ENCODE measurements at regions not wholly inside any gene's neighbourhood (a gene's known extent, or its start where the extent isn't known, plus 50 kb on each side); places are given as distances from the start of the nearest gene placed in this dataset.

DNA sequence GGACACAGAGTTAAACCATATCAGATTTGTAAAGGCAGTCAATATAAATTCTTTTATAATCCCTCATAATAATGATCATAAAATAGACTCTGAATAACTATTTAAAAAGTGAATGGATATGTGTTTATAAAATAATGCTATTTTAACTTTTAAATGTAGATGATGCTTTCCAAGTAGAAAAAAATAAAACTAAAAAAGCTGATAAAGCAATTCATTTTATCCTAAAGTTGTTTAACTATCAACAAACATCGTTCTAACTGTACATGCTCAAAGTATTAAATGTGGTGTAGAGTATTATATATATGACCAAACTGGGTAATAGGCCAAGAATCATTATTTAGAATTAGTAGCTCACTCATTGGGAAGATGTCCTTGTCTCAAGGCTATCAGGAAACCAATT, 248.3 kb upstream of the CLEC14A start:
- H3K9me3 Mint-ChIP-seq = peaks cover 2 to 4% of the 10 kb centered on the region in 2 donors
- no peak for ATAC-seq
- no peaks in the 10 kb centered on the region for H3K36me3 Mint-ChIP-seq
- DNase-seq (ENCODE audit: low spot score in 2 of 2) = no peak
- no peak overlapping the region for H3K27ac Mint-ChIP-seq

DNA sequence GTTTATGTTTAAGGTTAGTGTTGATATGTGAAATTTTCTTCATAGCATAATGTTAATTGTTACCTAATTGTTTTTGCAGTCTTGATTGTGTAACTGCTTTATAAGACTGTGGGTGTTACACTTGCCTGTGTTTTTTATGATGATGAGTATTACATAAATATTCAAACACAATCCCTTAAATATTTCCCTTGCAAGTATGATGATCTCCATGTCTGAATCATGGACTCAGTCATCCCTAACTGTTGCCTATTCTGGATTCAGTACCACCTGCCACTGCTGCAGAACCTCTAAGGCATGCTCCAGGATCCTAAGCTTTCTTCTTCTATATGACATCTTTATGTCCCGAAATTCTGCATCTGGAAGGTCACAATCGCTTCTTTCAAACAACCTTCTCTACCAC, 246.3 kb upstream of the CLEC14A start:
- Mint-ChIP-seq H3K36me3 (no peaks in the 10 kb centered on the region), H3K27ac (no peak overlapping the region), H3K9me3 (peaks cover 0 to 3% of the 10 kb centered on the region in 2 donors)
- DNase-seq (ENCODE audit: low spot score in 2 of 2) (no peak), ATAC-seq (no peak)

DNA sequence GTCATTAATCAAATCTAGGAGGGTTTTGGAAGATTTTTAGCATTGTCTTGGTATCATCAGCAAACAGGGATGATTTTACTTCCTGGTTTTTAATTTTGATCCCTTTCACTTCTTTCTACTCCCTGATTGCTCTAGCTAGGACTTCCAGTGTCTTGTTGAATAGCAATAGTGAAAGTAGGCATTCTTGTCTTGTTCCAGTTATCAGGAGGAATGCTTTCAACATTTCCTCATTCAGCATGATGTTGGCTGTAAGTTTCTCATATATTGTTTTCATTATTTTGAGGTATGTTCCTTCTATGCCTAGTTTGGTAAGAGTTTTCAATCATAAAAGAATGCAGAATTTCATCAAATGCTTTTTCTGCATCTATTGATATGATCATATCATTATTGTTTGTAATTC, 244.2 kb upstream of the CLEC14A start:
- no peak for ATAC-seq

DNA sequence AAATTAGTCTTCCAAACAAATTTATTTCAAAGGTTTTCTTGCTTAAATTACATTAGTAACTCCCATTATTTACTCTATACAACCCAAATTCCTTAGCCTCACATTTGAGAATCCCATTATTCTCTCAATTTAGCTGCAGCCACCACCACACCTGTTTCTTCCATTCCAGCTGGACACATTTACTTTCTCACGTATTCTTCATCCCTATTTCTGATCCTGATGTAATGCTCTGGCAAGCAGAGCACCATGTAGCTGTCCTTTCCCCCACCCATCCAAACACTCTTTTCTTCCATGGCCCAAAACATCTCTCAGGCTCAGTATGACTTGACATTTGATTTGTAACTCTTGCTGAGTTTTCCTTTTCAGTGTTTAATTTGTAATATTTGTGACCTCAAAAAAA, 240.2 kb upstream of the CLEC14A start:
- Mint-ChIP-seq H3K9me3 (peaks cover 4% of the 10 kb centered on the region in 2 donors), H3K27ac (no peak overlapping the region), H3K36me3 (no peaks in the 10 kb centered on the region)
- DNase-seq (ENCODE audit: low spot score in 2 of 2) (no peak), ATAC-seq (no peak)

More for the DNA sequence above, 244.2 kb upstream of the CLEC14A start:
- DNase-seq (ENCODE audit: low spot score in 2 of 2) = no peak
- H3K27ac Mint-ChIP-seq = no peak overlapping the region
- no peaks in the 10 kb centered on the region for H3K36me3 Mint-ChIP-seq
- peaks cover 3 to 4% of the 10 kb centered on the region in 2 donors for H3K9me3 Mint-ChIP-seq

DNA sequence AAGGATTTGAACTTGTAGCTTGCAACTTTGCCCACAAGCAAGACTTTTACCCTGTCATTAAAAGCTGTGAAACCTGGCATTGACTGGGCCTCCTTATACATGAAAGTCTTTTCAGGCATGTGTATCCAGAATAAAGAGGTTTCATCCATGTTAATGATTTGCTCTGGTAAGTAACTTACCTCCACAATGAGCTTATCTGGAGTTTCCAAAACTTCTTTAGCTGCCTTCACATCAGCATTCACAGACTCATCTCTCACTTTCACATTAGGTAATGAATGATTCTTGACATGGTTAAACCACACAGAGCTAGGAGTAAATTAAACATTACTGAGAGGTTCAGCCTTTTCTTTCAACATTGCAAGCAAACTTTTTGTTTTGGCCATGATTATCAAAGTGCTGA, 234.4 kb upstream of the CLEC14A start:
- Mint-ChIP-seq H3K27ac (no peak overlapping the region), H3K36me3 (no peaks in the 10 kb centered on the region), H3K9me3 (peaks cover 0 to 4% of the 10 kb centered on the region in 2 donors)
- DNase-seq (ENCODE audit: low spot score in 2 of 2) = no peak
- no peak for ATAC-seq

DNA sequence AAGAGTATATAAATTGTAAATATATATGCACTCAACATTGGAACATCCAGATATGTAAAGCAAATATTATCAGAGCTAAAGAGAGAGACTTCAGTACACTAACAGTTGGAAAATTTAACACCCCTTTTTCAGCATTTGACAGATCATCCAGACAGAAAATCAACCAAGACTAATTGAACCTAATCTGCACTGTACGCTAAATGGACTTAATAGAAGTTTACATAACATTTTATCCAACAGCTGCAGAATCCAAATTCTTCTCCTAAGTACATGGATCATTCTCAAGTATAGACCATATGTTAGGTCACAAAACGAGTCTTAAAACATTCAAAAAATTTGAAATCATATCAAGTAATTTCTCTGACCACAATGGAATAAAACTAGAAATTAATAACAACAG, 229.1 kb upstream of the CLEC14A start:
- Mint-ChIP-seq H3K36me3 (no peaks in the 10 kb centered on the region), H3K27ac (no peak overlapping the region), H3K9me3 (peaks cover 0 to 4% of the 10 kb centered on the region in 2 donors)
- DNase-seq (ENCODE audit: low spot score in 2 of 2) = no peak
- ATAC-seq = no peak

DNA sequence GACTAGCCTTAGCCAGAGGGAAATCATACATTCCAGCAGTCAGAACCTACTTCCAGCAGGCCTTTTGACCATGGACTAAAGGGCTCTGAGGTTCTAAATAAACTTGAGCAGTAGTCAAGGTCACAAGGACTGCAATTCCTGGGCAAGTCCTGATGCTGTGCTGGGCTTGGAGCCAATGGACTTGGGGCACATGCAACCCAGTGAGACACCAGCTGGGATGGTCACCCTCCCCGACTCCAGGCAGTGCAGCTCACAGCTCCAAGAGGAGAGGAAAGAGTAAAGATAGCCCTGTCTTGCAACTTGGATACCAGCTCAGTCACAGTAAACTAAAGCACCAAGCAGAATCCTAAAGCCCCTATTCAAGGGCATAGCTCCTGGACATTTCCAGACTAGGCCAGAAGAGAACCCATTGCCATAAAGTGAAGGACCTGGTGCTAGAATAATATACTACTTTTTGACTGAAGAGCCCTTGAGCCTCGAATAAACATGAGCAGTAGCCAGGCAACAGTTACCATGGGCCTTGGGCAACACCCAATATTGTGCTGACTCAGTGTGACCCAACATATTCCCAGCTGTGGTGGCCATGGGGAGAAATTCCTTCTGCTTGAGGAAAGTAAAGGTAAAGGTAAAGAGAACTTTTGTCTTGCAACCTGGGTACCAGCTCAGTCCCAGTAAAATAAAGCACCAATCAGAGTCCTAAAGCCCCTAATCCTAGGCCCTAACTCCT, 226.2 kb upstream of the CLEC14A start:
- Mint-ChIP-seq H3K36me3 (peaks cover 3 to 13% of the 10 kb centered on the region in 2 donors), H3K27ac (no peak overlapping the region), H3K9me3 (peaks cover 10 to 13% of the 10 kb centered on the region in 2 donors)
- no peak for DNase-seq (ENCODE audit: low spot score in 2 of 2)
- ATAC-seq = no peak

DNA sequence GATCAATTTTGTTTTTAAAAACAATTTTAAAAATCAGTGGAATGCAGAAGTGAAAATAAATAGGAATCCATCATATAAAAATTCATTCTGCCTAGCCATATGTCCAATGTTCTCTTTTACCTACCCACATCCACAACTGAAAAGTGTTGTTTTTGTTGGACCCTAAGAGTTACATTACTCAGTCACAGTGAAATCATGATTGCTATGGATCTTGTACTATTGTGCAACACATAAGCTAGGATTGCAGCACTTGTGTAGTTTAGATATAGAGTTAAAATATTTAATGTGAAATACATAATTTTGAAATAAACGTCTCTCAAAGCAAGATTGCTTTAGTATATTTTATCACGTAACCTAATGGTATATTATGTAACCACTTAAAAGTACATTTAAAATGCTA, 213.3 kb upstream of the CLEC14A start:
- ATAC-seq = no peak
- H3K36me3 Mint-ChIP-seq = no peaks in the 10 kb centered on the region
- peaks cover 11 to 12% of the 10 kb centered on the region in 2 donors for H3K9me3 Mint-ChIP-seq
- no peak for DNase-seq (ENCODE audit: low spot score in 2 of 2)
- H3K27ac Mint-ChIP-seq = no peak overlapping the region

DNA sequence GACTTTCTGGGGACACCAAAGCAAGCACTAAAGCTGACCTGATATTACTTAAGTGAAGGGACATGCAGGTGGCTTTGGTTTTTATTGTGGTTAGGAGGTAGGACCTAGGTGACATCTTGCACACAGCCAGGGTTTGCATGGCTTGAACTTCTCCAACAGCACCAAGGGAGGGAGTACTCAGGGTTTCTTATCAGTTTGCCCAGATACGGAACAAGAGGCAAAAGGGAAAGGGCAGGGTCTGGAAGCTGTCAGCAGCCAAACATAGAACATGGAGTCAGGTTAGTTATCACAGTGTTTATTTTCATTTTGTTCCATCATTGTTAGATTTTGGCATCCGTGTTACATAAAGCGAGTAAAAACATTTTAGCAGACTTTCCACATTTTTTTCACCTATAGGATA, 186.3 kb upstream of the CLEC14A start:
- H3K9me3 Mint-ChIP-seq = peaks cover 14 to 22% of the 10 kb centered on the region in 2 donors
- DNase-seq (ENCODE audit: low spot score in 2 of 2) (no peak), ATAC-seq (no peak)
- H3K36me3 Mint-ChIP-seq = peaks cover 6 to 9% of the 10 kb centered on the region in 2 donors
- H3K27ac Mint-ChIP-seq = no peak overlapping the region

DNA sequence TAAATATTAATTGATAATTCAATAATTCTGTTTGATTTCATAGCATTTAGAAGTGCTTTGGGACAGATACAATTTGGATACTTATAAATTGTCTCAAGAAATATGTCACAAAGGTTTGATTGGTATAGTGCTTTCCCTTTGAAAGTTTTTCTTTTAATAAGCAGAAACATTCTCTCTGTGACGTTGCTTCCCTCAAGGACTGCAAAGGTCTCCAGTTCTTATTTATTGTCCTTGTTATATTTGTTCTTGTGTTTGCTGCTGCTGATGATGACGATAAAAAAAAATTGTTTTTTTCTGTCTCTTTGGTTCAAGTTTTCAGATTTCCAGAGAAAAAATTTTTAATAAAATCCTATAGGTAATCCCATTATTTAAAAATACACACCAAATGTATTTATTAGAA, 176.3 kb upstream of the CLEC14A start:
- Mint-ChIP-seq H3K27ac (no peak overlapping the region), H3K9me3 (no peaks in the 10 kb centered on the region), H3K36me3 (no peaks in the 10 kb centered on the region)
- DNase-seq (ENCODE audit: low spot score in 2 of 2) = no peak
- ATAC-seq = no peak

DNA sequence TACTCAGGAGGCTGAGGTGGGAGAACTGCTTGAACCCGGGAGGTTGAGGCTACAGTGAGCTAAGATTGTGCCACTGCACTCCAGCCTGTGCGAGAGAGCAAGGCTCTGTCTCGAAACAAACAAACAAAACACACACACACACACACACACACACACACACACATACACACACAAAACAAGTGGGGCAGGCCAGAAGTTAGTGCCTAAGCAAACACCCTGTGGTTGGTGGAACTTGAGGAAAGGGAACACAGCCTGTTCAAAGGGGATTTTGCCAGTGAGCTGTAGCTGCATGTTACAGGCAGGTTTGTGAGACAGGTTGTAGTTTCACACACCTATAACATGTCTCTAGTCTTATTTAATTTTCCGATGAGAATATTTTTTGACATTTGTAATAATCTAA, 175.3 kb upstream of the CLEC14A start:
- DNase-seq (ENCODE audit: low spot score in 2 of 2) (no peak), ATAC-seq (no peak)
- no peaks in the 10 kb centered on the region for H3K36me3 Mint-ChIP-seq
- no peaks in the 10 kb centered on the region for H3K9me3 Mint-ChIP-seq
- H3K27ac Mint-ChIP-seq = no peak overlapping the region

DNA sequence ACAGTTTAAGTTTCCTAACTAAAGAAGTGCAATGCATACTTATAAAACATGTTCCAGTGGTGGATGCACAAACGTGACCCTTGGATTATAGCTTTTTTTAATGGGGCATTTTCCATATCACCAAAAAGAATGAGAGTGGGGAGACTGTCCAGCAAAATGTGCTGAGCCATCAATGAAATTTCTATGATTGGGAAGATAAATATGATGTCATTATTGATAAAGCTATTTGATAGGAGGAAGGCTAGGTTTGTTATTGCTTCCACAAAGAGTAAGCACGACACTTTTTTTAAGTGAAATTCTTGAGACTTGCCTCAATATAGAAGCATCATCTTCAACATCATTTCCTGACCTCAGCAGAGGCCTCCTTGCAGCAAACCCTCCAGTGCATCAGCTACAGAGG, 174.6 kb upstream of the CLEC14A start:
- H3K27ac Mint-ChIP-seq = no peak overlapping the region

DNA sequence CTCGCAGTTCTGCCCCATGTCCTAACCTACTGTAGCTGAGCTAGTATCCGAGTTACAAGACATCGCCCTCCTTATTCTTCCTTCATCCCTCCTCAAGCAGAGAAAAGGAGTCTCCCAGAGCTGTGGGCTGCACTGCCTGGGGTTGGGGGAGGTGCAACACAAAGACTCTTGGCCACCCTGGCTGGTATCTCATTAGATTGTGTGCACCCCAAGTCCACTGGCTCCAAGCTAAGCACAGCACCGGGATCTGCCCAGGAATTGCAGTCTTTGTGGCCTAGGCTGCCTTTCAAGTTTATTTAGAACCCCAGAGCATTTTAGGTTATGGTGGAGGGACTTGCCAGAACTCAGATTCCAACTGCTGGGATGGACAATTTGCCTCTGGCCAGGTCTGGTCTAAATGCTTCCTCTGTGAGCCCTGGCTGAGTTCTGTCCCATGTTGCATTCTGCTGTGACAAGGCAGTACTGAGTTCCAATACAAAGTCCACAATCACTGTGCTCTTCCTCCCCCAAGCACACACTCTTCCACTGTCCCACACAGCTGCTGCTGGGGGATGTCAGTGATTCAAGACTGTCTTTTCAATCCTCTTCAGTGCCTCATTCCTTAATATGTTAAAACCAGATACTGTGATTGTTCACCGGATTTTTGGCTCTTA, 169.6 kb upstream of the CLEC14A start:
- H3K36me3 Mint-ChIP-seq = peaks cover 0 to 11% of the 10 kb centered on the region in 2 donors
- peaks cover 11% of the 10 kb centered on the region in 2 donors for H3K9me3 Mint-ChIP-seq
- ATAC-seq (no peak), DNase-seq (ENCODE audit: low spot score in 2 of 2) (no peak)
- H3K27ac Mint-ChIP-seq = no peak overlapping the region

More for the DNA sequence above, 174.6 kb upstream of the CLEC14A start:
- Mint-ChIP-seq H3K9me3 (peaks cover 0 to 2% of the 10 kb centered on the region in 2 donors), H3K36me3 (no peaks in the 10 kb centered on the region)
- no peak for DNase-seq (ENCODE audit: low spot score in 2 of 2)
- no peak for ATAC-seq

DNA sequence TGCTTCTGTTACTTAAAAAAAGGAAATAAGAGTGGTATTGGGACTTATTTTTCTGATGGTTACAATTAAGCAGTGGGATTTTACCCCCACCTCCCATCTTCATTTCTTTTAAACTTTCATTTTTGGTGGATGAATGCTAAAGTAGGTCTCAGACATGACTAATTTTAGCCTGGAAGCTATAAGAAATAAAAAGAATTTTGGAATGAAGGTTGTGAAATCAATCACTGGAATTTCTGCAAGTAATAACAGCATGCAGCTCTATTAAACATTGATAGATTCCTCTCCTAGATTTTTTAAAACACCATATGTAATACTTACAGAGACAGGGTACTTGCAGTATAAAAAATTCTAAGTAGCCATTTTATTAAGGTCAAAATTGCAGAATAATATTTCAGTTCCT, 164.2 kb upstream of the CLEC14A start:
- Mint-ChIP-seq H3K36me3 (peaks cover 0 to 10% of the 10 kb centered on the region in 2 donors), H3K27ac (no peak overlapping the region), H3K9me3 (peaks cover 10 to 11% of the 10 kb centered on the region in 2 donors)
- ATAC-seq = no peak
- no peak for DNase-seq (ENCODE audit: low spot score in 2 of 2)

DNA sequence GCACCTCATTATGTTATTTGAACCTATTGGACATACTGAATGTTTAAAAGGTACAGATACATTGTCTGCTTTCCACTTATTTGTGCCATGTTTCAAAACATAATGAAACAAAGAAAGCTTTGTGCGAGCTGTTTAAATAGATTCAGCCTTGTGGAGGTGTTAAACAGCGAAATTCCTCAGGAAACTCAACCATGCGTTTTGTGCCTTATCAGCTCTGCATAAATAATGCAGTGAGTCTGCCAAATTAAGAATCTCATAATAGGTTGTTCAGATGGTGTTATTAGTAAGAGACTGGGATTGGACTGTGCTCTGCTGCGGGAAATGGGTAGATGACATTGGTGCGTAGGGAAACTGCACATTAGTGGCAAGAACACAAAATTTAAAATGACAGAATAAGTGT, 163.7 kb upstream of the CLEC14A start:
- H3K36me3 Mint-ChIP-seq = peaks cover 0 to 6% of the 10 kb centered on the region in 2 donors
- H3K27ac Mint-ChIP-seq = no peak overlapping the region
- no peak for DNase-seq (ENCODE audit: low spot score in 2 of 2)
- no peak for ATAC-seq
- peaks cover 7 to 10% of the 10 kb centered on the region in 2 donors for H3K9me3 Mint-ChIP-seq

DNA sequence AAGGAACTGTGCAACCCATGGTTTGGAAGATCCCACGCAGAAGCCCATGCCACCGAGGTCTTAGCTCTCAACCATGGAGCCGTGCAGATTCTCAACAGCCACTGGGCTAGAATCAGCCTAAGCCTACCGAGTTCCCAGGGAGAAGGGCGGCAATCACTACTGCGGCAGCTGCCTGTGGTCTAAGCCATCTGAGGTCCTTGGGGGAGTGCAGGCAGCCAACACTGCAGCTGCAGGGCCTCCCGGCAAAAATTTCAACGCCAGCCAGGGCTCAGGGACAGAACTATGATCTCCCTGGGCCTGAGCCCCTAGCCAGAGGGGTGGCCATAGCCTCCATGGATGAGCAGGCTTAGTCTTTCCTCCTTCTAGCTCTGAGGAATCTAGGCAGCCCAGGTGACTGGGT, 156.8 kb upstream of the CLEC14A start:
- ATAC-seq (no peak), DNase-seq (ENCODE audit: low spot score in 2 of 2) (no peak)
- Mint-ChIP-seq H3K27ac (no peak overlapping the region), H3K36me3 (peaks cover 0 to 7% of the 10 kb centered on the region in 2 donors), H3K9me3 (peaks cover 0 to 4% of the 10 kb centered on the region in 2 donors)

DNA sequence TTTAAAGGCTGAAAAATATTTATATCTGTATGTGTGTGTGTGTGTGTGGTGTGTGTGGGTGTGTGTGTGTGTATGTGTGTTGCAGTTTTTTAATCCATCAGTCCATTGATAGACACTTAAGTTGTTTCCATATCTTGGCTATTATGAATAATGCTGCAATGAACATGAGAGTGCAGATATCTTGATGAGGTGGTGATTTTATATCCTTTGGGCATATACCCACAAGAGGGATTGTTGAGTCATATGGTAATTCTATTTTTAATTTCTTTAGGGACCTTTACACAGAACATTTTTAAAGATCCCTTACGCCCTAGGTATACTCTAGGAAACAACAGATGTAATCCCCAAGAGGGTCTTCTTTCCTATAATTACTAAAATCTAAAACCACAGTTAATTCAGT, 154.5 kb upstream of the CLEC14A start:
- Mint-ChIP-seq H3K9me3 (peaks cover 0 to 4% of the 10 kb centered on the region in 2 donors), H3K27ac (no peak overlapping the region), H3K36me3 (peaks cover 0 to 7% of the 10 kb centered on the region in 2 donors)
- no peak for ATAC-seq
- no peak for DNase-seq (ENCODE audit: low spot score in 2 of 2)

Measured in activated naive CD4-positive, alpha-beta T cell treated with anti-CD3 and anti-CD28 coated beads, Interleukin-2, amount 50 U/mL, for 72 hours (primary cell).